SJCRH30 (cell line): ENCODE measurements at regions not wholly inside any gene's neighbourhood (a gene's known extent, or its start where the extent isn't known, plus 50 kb on each side); places are given as distances from the start of the nearest gene placed in this dataset.

Source experiments
- DNase-seq, 2 experiments: peaks; one replicate each; pipeline ENCODE4 v3.0.0-alpha.2; 2015 to 2020
- H3K27ac ChIP-seq: fragments of 250-450 bp; sonication (Bioruptor Pico); 2 replicates; pipeline ENCODE4 v1.5.1; 2020; ENCODE audit warnings: mild to moderate bottlenecking, moderate library complexity
- H3K27me3 ChIP-seq: fragments of 250-450 bp; sonication (Bioruptor Pico); 2 replicates; pipeline ENCODE4 v1.5.1; 2020; ENCODE audit warnings: mild to moderate bottlenecking, moderate library complexity
- H3K36me3 ChIP-seq: fragments of 250-450 bp; sonication (Bioruptor Pico); 2 replicates; pipeline ENCODE4 v1.5.1; 2020; ENCODE audit warnings: mild to moderate bottlenecking, moderate library complexity
- H3K4me1 ChIP-seq: fragments of 250-450 bp; sonication (Bioruptor Pico); 2 replicates; pipeline ENCODE4 v1.5.1; 2020; ENCODE audit warnings: mild to moderate bottlenecking, moderate library complexity
- H3K4me3 ChIP-seq: fragments of 250-450 bp; sonication (Bioruptor Pico); 2 replicates; pipeline ENCODE4 v1.5.1; 2020; ENCODE audit warnings: mild to moderate bottlenecking, moderate library complexity
- H3K9me3 ChIP-seq: fragments of 250-450 bp; sonication (Bioruptor Pico); replicated peaks from 2 replicates; pipeline ENCODE4 v1.5.1; 2020; ENCODE audit warnings: mild to moderate bottlenecking, moderate library complexity

- DNase-seq: no peak
- no peaks in the 10 kb centered on the region for H3K9me3 ChIP-seq
- no peaks in the 10 kb centered on the region for H3K27me3 ChIP-seq
- 0 out of 2 replicates have a peak, but pooled peaks cover under 1% of the 10 kb centered on the region for H3K36me3 ChIP-seq
- no peak overlapping the region for H3K4me3 ChIP-seq
- peaks cover 5% of the 10 kb centered on the region; the same call in 1 of the 2 replicates for H3K4me1 ChIP-seq
- no peak overlapping the region for H3K27ac ChIP-seq
These were observed 406.5 kb upstream of the RGS6 start for GRCh38 chr14:71525663-71526221.

- Histone ChIP-seq H3K4me3 (no peak overlapping the region), H3K9me3 (no peaks in the 10 kb centered on the region), H3K4me1 (peaks cover 3% of the 10 kb centered on the region; the same call in 1 of the 2 replicates), H3K36me3 (0 out of 2 replicates have a peak, but pooled peaks cover 2% of the 10 kb centered on the region), H3K27me3 (no peaks in the 10 kb centered on the region), H3K27ac (no peak overlapping the region)
- DNase-seq: no peak
These were observed 405.8 kb upstream of the RGS6 start for GRCh38 chr14:71526388-71526787.

- no peaks in the 10 kb centered on the region for H3K9me3 ChIP-seq
- no peak for DNase-seq
- 0 out of 2 replicates have a peak, but pooled peaks cover 2% of the 10 kb centered on the region for H3K36me3 ChIP-seq
- no peak overlapping the region for H3K27ac ChIP-seq
- no peaks in the 10 kb centered on the region for H3K4me1 ChIP-seq
- no peak overlapping the region for H3K4me3 ChIP-seq
- H3K27me3 ChIP-seq: no peaks in the 10 kb centered on the region
These were observed 404.4 kb upstream of the RGS6 start for GRCh38 chr14:71527838-71528237.

- no peak for DNase-seq
- no peaks in the 10 kb centered on the region for H3K9me3 ChIP-seq
- no peak overlapping the region for H3K4me3 ChIP-seq
- no peaks in the 10 kb centered on the region for H3K4me1 ChIP-seq
- 0 out of 2 replicates have a peak, but pooled peaks cover 2% of the 10 kb centered on the region for H3K36me3 ChIP-seq
- H3K27ac ChIP-seq: no peak overlapping the region
- no peaks in the 10 kb centered on the region for H3K27me3 ChIP-seq
These were observed 402.4 kb upstream of the RGS6 start for GRCh38 chr14:71529848-71530247.

- no peak overlapping the region for H3K27ac ChIP-seq
- H3K4me3 ChIP-seq: no peak overlapping the region
- no peaks in the 10 kb centered on the region for H3K9me3 ChIP-seq
- 0 out of 2 replicates have a peak, but pooled peaks cover 2% of the 10 kb centered on the region for H3K36me3 ChIP-seq
- H3K27me3 ChIP-seq: no peaks in the 10 kb centered on the region
- H3K4me1 ChIP-seq: peaks cover 2% of the 10 kb centered on the region; the same call in 1 of the 2 replicates
- no peak for DNase-seq
These were observed 399.9 kb upstream of the RGS6 start for GRCh38 chr14:71532344-71532743.

GRCh38 chr14:71532790-71533189 is 399.4 kb upstream of the RGS6 start:
- Histone ChIP-seq H3K4me1 (peaks cover 2% of the 10 kb centered on the region; the same call in 1 of the 2 replicates), H3K27me3 (no peaks in the 10 kb centered on the region), H3K4me3 (no peak overlapping the region), H3K9me3 (no peaks in the 10 kb centered on the region), H3K27ac (no peak overlapping the region), H3K36me3 (peaks cover 2% of the 10 kb centered on the region; the same call in 1 of the 2 replicates)
- no peak for DNase-seq

- peaks cover 2% of the 10 kb centered on the region; the same call in 1 of the 2 replicates for H3K4me1 ChIP-seq
- no peak for DNase-seq
- H3K9me3 ChIP-seq: no peaks in the 10 kb centered on the region
- H3K27ac ChIP-seq: no peak overlapping the region
- H3K4me3 ChIP-seq: no peak overlapping the region
- no peaks in the 10 kb centered on the region for H3K27me3 ChIP-seq
- H3K36me3 ChIP-seq: peaks cover 2% of the 10 kb centered on the region; the same call in 1 of the 2 replicates
These were observed 398.8 kb upstream of the RGS6 start for GRCh38 chr14:71533390-71533789.

- Histone ChIP-seq H3K4me3 (no peak overlapping the region), H3K27ac (no peak overlapping the region), H3K4me1 (peaks cover 2% of the 10 kb centered on the region; the same call in 1 of the 2 replicates), H3K36me3 (peaks cover 2% of the 10 kb centered on the region; the same call in 1 of the 2 replicates), H3K27me3 (no peaks in the 10 kb centered on the region), H3K9me3 (no peaks in the 10 kb centered on the region)
- DNase-seq: no peak
These were observed 398.4 kb upstream of the RGS6 start for GRCh38 chr14:71533800-71534199.

GRCh38 chr14:71534506-71534905 is 397.7 kb upstream of the RGS6 start:
- Histone ChIP-seq H3K27ac (no peak overlapping the region), H3K36me3 (peaks cover 2% of the 10 kb centered on the region; the same call in 1 of the 2 replicates), H3K4me1 (peaks cover 2% of the 10 kb centered on the region; the same call in 1 of the 2 replicates)

GRCh38 chr14:71536015-71536740 is 396.1 kb upstream of the RGS6 start:
- Histone ChIP-seq H3K9me3 (no peaks in the 10 kb centered on the region), H3K27ac (no peak overlapping the region), H3K4me1 (peaks cover 2% of the 10 kb centered on the region; the same call in 1 of the 2 replicates), H3K27me3 (no peaks in the 10 kb centered on the region), H3K36me3 (no peaks in the 10 kb centered on the region; the same call in 1 of the 2 replicates), H3K4me3 (no peak overlapping the region)
- DNase-seq: no peak

More at GRCh38 chr14:71534506-71534905, 397.7 kb upstream of the RGS6 start:
- DNase-seq: no peak
- Histone ChIP-seq H3K4me3 (no peak overlapping the region), H3K27me3 (no peaks in the 10 kb centered on the region), H3K9me3 (no peaks in the 10 kb centered on the region)

- H3K4me1 ChIP-seq: peaks cover 2% of the 10 kb centered on the region; the same call in 1 of the 2 replicates
- no peak overlapping the region for H3K4me3 ChIP-seq
- no peak for DNase-seq
- H3K36me3 ChIP-seq: no peaks in the 10 kb centered on the region; the same call in 1 of the 2 replicates
- H3K9me3 ChIP-seq: no peaks in the 10 kb centered on the region
- no peak overlapping the region for H3K27ac ChIP-seq
- H3K27me3 ChIP-seq: no peaks in the 10 kb centered on the region
These were observed 395.1 kb upstream of the RGS6 start for GRCh38 chr14:71536927-71537772.

GRCh38 chr14:71538288-71538687 is 393.9 kb upstream of the RGS6 start:
- DNase-seq: no peak
- no peaks in the 10 kb centered on the region for H3K27me3 ChIP-seq
- H3K27ac ChIP-seq: no peak overlapping the region

GRCh38 chr14:71538938-71539649 is 393.1 kb upstream of the RGS6 start:
- Histone ChIP-seq H3K4me1 (peaks cover 2% of the 10 kb centered on the region; the same call in 1 of the 2 replicates), H3K4me3 (no peak overlapping the region), H3K9me3 (no peaks in the 10 kb centered on the region), H3K27me3 (no peaks in the 10 kb centered on the region), H3K27ac (no peak overlapping the region), H3K36me3 (no peaks in the 10 kb centered on the region; the same call in 1 of the 2 replicates)
- DNase-seq: no peak

More at GRCh38 chr14:71538288-71538687, 393.9 kb upstream of the RGS6 start:
- Histone ChIP-seq H3K9me3 (no peaks in the 10 kb centered on the region), H3K4me3 (no peak overlapping the region), H3K36me3 (no peaks in the 10 kb centered on the region; the same call in 1 of the 2 replicates), H3K4me1 (peaks cover 2% of the 10 kb centered on the region; the same call in 1 of the 2 replicates)
